ENCODE measurements at regions not wholly inside any gene's neighbourhood (a gene's known extent, or its start where the extent isn't known, plus 50 kb on each side); places are given as distances from the start of the nearest gene placed in this dataset.

- DNase-seq (ENCODE audit: low spot score): no peak
Measured at GRCh38 chr2:139293992-139294548, 513.9 kb upstream of the NXPH2 start.

GRCh38 chr2:139281124-139281523, 500.9 kb upstream of the NXPH2 start:
- no peak for DNase-seq (ENCODE audit: low spot score)

DNA sequence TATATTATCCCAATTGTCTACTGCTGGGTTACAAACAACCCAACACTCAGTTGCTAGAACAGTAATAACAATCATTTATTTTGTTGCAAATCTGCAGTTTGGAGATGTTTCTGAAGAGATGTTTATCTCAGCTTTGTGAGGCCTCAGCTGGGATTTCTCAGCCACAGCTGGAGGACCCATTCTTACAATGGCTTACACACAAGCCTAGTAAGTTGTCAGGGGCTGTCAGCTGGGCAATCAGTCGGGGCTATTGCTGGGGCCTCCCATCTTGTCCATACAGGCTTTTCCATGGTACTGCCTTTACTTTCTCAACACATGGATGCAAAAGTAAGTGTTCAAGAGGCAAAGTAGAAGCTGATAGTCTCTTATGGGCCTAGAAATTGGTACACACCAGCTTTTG, 491.7 kb upstream of the NXPH2 start:
- no peak for DNase-seq (ENCODE audit: low spot score)

DNA sequence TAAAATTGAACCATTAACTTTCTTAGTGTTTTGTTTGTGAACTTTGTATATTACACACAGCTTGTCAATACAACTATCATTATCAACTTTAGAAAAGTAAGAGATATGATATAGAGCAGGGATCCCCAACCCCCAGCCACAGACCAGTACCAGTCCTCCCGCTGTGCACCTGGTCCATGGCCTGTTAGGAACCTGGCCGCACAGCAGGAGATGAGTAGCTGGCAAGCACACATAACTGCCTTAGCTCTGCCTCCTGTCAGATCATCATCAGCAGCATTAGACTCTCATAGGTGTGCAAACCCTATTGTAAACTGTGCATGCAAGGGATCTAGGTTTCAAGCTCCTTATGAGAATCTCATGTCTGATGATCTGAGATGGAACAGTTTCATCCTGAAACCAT, 491.0 kb upstream of the NXPH2 start:
- no peak for DNase-seq (ENCODE audit: low spot score)

DNA sequence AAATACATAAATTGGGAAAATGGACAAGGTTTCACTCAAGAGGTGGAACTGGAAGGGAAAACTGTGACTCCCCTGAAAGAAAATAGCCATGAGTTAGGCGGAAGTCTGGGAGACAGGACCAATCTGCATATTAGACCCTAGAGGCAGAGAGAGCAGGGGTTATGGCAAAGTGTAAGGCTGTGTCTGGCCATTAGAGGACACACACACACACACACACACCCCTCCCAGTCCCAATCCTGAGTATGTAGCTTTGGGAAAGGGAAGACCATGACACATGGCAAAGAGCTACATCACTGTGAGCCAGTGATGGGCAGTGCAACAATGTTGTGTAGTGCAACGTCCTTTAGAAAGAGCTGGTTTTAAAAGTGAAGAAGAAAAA, 479.9 kb upstream of the NXPH2 start:
- DNase-seq (ENCODE audit: low spot score): no peak

DNA sequence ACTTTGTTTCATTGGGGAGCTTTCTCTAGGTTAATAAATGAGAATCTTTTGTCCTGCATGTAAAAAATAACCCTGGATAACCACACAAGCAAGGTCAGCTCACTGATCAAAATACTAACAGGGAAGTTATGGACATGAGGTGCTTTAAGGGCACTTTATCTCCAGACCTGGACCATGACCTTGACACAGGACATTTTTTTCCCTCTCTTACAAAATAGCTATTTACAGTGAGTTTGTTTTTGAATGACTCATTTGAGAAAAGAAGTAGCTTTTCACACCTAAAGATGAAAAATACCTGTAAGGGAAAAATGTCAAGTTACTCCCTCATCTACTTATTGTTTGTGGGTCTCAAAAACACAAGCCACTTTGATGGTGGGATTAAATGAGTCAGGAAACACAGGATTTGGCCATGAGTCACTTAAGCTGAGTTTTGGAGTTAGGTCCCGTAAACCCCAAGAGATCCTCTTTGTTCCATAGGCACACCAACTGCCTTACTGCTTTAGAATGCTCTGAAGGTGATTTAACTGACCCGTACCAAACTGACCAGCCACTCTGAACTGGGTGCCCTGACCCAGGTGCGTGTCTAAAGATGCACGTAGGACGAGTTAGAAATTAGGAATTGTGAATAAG, 479.3 kb upstream of the NXPH2 start:
- DNase-seq (ENCODE audit: low spot score): no peak

DNA sequence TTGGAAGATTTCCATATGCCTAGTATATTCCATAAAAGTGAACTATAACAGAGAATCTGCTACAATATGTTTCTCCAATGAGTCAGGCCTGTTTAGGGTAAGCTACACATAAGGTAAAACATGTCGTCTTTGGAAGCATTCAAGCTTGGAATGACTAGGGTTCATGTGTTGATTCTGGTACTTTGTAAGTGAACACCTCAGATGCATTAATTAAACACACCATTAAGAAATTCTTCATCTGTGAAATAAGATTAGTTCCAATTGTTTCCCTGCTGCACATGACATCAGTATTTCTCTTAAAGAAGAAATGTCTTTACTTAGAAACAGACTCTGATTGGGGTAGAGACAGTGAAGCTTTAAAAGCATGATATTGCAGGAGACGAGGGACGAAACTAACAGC, 461.1 kb upstream of the NXPH2 start:
- no peak for DNase-seq (ENCODE audit: low spot score)

- DNase-seq (ENCODE audit: low spot score): no peak
Measured at GRCh38 chr2:139237023-139237422, 456.8 kb upstream of the NXPH2 start.

- no peak for DNase-seq (ENCODE audit: low spot score)
Measured at GRCh38 chr2:139230881-139231280, 450.7 kb upstream of the NXPH2 start.

DNA sequence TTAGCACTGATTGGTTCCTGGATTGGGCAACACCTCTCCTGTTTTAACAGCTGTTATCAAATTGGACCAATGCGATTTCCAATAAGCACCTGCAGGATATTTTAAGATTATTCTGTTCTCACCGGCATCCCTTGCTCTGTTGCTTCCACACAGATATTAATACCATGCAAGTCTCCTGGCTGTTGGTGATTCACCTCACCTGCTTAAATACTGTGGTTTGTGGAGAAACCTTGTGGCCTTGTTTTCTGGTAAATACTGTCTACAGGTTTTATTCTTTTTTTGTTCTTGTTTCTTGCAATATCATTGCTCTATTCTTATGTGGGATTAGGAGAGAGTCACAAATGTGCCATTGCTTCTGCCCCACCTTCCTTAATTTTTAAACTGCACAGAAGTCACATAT, 448.1 kb upstream of the NXPH2 start:
- no peak for DNase-seq (ENCODE audit: low spot score)

DNA sequence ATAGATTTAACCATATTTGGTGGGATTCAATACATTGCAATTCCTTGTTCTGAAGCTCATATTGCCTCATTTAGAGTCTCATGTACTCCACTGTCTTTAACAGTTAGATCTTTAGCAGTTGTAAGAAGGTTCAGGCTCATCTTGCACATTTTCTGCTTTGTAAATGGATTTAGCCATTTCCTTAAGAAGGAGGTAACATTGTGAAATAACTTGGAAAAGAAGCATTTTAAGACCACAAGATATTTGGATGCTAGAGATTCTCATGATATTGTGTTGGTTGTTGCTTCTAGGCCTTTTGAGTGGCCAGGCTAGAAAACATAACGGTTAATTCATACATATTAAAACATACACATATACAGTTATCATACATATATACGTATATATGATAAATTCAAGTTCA, 445.8 kb upstream of the NXPH2 start:
- no peak for DNase-seq (ENCODE audit: low spot score)

- DNase-seq (ENCODE audit: low spot score): no peak
Measured at GRCh38 chr2:139218181-139218580, 438.0 kb upstream of the NXPH2 start.

- DNase-seq (ENCODE audit: low spot score): no peak
Measured at GRCh38 chr2:139217641-139218040, 437.5 kb upstream of the NXPH2 start.

- no peak for DNase-seq (ENCODE audit: low spot score)
Measured at GRCh38 chr2:139216435-139216834, 436.2 kb upstream of the NXPH2 start.

DNA sequence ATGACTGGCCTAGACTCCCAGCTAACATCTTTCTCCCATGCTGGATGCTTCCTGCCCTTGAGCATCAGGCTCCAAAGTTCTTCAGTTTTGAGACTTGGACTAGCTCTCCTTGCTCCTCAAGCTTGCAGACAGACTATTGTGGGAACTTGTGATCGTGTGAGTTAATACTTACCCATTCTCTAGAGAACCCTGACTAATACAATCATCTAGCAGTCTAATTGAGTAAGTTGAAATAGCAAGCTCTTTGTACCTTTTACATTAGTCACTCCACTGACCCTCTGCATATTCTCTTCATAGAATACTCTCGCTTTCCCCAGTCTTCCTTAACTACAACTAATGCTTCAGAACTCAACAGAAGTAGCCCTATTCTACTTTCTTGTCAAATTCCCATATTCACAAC, 434.6 kb upstream of the NXPH2 start:
- DNase-seq (ENCODE audit: low spot score): no peak

- DNase-seq (ENCODE audit: low spot score): no peak
Measured at GRCh38 chr2:139209586-139209985, 429.4 kb upstream of the NXPH2 start.

DNA sequence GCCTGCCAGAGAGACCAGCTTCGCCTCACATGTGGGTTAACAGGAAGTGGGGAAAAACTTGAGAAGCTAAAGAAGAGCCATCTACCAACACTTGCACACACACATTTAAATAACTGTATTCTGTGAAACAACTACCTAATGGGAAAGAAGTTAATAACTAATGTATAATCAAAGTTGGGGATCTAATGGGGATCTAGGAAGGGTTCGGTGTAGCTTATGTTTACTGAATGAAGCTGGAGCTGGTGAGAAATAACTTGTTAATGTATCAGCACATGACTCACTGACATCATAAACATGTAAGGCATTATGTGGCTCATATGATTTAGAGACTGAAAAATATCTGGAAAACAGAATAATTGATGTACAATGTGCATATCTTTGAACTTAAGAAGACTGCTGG, 421.3 kb upstream of the NXPH2 start:
- peak; percentile 28 for DNase-seq (ENCODE audit: low spot score)

GRCh38 chr2:139196754-139197153, 416.6 kb upstream of the NXPH2 start:
- DNase-seq (ENCODE audit: low spot score): no peak

DNA sequence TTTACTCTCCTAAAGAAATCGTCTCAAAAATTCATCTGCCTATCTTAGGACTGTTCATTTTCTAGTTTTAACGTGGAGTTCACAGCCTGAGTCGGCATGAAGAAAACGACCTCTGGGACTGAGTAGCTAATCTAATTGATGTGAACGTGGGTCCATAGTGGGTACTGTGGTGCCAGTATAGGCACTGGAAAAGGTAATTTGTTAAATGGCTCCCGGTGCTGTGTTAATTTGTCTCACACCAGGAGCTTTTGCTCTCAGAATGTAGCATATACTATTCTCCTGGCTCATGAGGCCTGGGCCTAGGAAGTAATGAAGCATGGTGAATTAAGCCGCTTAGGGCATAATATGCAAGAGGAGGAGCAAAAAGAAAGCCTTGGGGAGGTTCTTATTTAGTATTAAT, 414.4 kb upstream of the NXPH2 start:
- no peak for DNase-seq (ENCODE audit: low spot score)

GRCh38 chr2:139177041-139177440, 396.9 kb upstream of the NXPH2 start:
- DNase-seq (ENCODE audit: low spot score): no peak

- no peak for DNase-seq (ENCODE audit: low spot score)
Measured at GRCh38 chr2:139175510-139175909, 395.3 kb upstream of the NXPH2 start.

- no peak for DNase-seq (ENCODE audit: low spot score)
Measured at GRCh38 chr2:139170406-139170805, 390.2 kb upstream of the NXPH2 start.

GRCh38 chr2:139165601-139166000, 385.4 kb upstream of the NXPH2 start:
- no peak for DNase-seq (ENCODE audit: low spot score)

DNA sequence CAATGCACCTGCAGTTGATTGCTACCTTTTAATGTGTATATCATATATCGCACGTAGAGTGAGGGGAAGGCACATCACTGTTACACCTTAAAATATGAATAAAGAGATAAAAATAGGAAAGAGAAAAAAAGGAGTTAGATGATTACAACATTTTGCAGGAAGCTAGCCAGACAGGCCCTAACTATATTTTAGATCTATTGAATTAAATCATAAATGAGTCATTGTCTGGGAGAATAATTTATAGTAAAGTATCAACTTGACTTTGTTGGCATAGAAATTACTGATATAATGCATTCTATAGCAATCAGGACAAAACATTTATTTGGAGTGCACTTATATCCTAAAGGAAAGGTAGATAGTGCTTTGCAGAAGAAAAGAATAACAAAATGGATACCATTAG, 384.9 kb upstream of the NXPH2 start:
- DNase-seq (ENCODE audit: low spot score): no peak

- DNase-seq (ENCODE audit: low spot score): no peak
Measured at GRCh38 chr2:139162957-139163356, 382.8 kb upstream of the NXPH2 start.
